HEK293 (cell line): ENCODE measurements at regions not wholly inside any gene's neighbourhood (a gene's known extent, or its start where the extent isn't known, plus 50 kb on each side); places are given as distances from the start of the nearest gene placed in this dataset.
A peak's percentile ranks its signal among the peaks of the same experiment; 100 is the strongest.

Experiments
- CTCF ChIA-PET: fragments of 350-600 bp; formaldehyde crosslinking; extraction: SDS; loops from one replicate; lab custom pipeline; 2021; ENCODE audit warnings: antibody characterized with exemption; lab: Yijun Ruan, JAX
- POLR2A ChIA-PET: fragments of 300-600 bp; formaldehyde crosslinking; extraction: SDS; loops from one replicate; lab custom pipeline; 2020; ENCODE audit warnings: antibody characterized with exemption, inconsistent platforms; lab: Yijun Ruan, JAX
- H3K27ac ChIP-seq: fragments of 200-500 bp; sonication (Bioruptor generic); 2 replicates; pipeline ENCODE4 v1.5.1; 2014; ENCODE audit warnings: low read depth, low read length, control low read depth, inconsistent platforms; ENCODE audit errors: extremely low read depth
- H3K36me3 ChIP-seq, 2 experiments: fragments of 200-500 bp in 1 of 2; sonication (Bioruptor generic) in 1 of 2; 1 replicate in 1 of 2; 2 replicates in 1 of 2; pipeline ENCODE4 v1.5.1; 2014 to 2017; ENCODE audit warnings: inconsistent platforms in 2 of 2, low read length in 2 of 2; ENCODE audit not compliant: control insufficient read depth in 2 of 2, insufficient read depth in 1 of 2
- H3K4me1 ChIP-seq: fragments of 200-500 bp; sonication (Bioruptor generic); 2 replicates; pipeline ENCODE4 v1.5.1; 2014; ENCODE audit warnings: mild to moderate bottlenecking, low read length, inconsistent platforms; ENCODE audit not compliant: control insufficient read depth, insufficient read depth
- H3K4me3 ChIP-seq: 2 replicates; pipeline ENCODE4 v1.5.1; 2011; ENCODE audit warnings: low read depth, mild to moderate bottlenecking, control low read depth, low read length, moderate library complexity
- H3K9me3 ChIP-seq: fragments of 200-500 bp; sonication (Bioruptor generic); 2 replicates; pipeline ENCODE4 v1.5.1; 2014; ENCODE audit warnings: low read depth, low read length, inconsistent platforms; ENCODE audit not compliant: control insufficient read depth, insufficient read depth
- BCL11B ChIP-seq: fragments of 450-650 bp; formaldehyde crosslinking; IDR thresholded peaks from 2 replicates; pipeline ENCODE4 v1.5.1; 2016; ENCODE audit warnings: low read depth, missing biosample characterization, missing genetic modification characterization
- EGR2 ChIP-seq: fragments of 450-650 bp; formaldehyde crosslinking; IDR thresholded peaks from 2 replicates; pipeline ENCODE4 v1.5.1; 2016; ENCODE audit warnings: low read depth, missing biosample characterization, missing genetic modification characterization
- GLI2 ChIP-seq: fragments of 450-650 bp; formaldehyde crosslinking; IDR thresholded peaks from 2 replicates; pipeline ENCODE4; 2017; ENCODE audit warnings: missing biosample characterization, missing genetic modification characterization, low read depth, borderline replicate concordance
- GLIS1 ChIP-seq: fragments of 450-650 bp; formaldehyde crosslinking; IDR thresholded peaks from 2 replicates; pipeline ENCODE4 v1.5.1; 2016; ENCODE audit warnings: missing biosample characterization, missing genetic modification characterization
- HOXC10 ChIP-seq: sonication (generic); formaldehyde crosslinking; IDR thresholded peaks from 2 replicates; pipeline ENCODE4 v1.8.1; 2023; ENCODE audit warnings: mild to moderate bottlenecking, missing genetic modification reagents
- OSR2 ChIP-seq: fragments of 450-650 bp; formaldehyde crosslinking; IDR thresholded peaks from 2 replicates; pipeline ENCODE4 v1.5.1; 2016; ENCODE audit warnings: missing biosample characterization, missing genetic modification characterization
- OVOL3 ChIP-seq: fragments of 450-650 bp; formaldehyde crosslinking; IDR thresholded peaks from 2 replicates; pipeline ENCODE4 v1.5.1; 2016; ENCODE audit warnings: missing biosample characterization, missing genetic modification characterization
- ZBTB1 ChIP-seq: fragments of 450-650 bp; formaldehyde crosslinking; IDR thresholded peaks from 2 replicates; pipeline ENCODE4 v1.5.1; 2016; ENCODE audit warnings: missing biosample characterization, missing genetic modification characterization
- ZBTB10 ChIP-seq: fragments of 450-650 bp; formaldehyde crosslinking; IDR thresholded peaks from 2 replicates; pipeline ENCODE4 v1.5.1; 2016; ENCODE audit warnings: missing biosample characterization, missing genetic modification characterization
- ZBTB17 ChIP-seq: fragments of 450-650 bp; formaldehyde crosslinking; IDR thresholded peaks from 2 replicates; pipeline ENCODE4 v1.5.1; 2016; ENCODE audit warnings: missing biosample characterization, missing genetic modification characterization
- ZBTB21 ChIP-seq: fragments of 450-650 bp; formaldehyde crosslinking; IDR thresholded peaks from 2 replicates; pipeline ENCODE4 v1.5.1; 2017; ENCODE audit warnings: missing biosample characterization, missing genetic modification characterization
- ZFHX2 ChIP-seq: fragments of 450-650 bp; formaldehyde crosslinking; conservative IDR thresholded peaks from 2 replicates; pipeline ENCODE4 v1.5.1; 2016; ENCODE audit warnings: missing biosample characterization, missing genetic modification characterization
- ZFP41 ChIP-seq: fragments of 450-650 bp; formaldehyde crosslinking; IDR thresholded peaks from 2 replicates; pipeline ENCODE4 v1.5.1; 2016; ENCODE audit warnings: missing biosample characterization, missing genetic modification characterization, borderline replicate concordance
- ZNF114 ChIP-seq: fragments of 450-650 bp; formaldehyde crosslinking; IDR thresholded peaks from 2 replicates; pipeline ENCODE4 v1.5.0; 2017; ENCODE audit warnings: missing biosample characterization, missing genetic modification characterization
- ZNF132 ChIP-seq: fragments of 450-650 bp; formaldehyde crosslinking; IDR thresholded peaks from 2 replicates; pipeline ENCODE4 v1.5.1; 2017; ENCODE audit warnings: missing biosample characterization, missing genetic modification characterization, borderline replicate concordance
- ZNF140 ChIP-seq: fragments of 450-650 bp; formaldehyde crosslinking; IDR thresholded peaks from 2 replicates; pipeline ENCODE4 v1.5.1; 2016; ENCODE audit warnings: missing biosample characterization, missing genetic modification characterization
- ZNF146 ChIP-seq: fragments of 450-650 bp; formaldehyde crosslinking; IDR thresholded peaks from 2 replicates; pipeline ENCODE4 v1.5.1; 2016; ENCODE audit warnings: missing biosample characterization, missing genetic modification characterization
- ZNF155 ChIP-seq: fragments of 450-650 bp; formaldehyde crosslinking; IDR thresholded peaks from 2 replicates; pipeline ENCODE4 v1.5.1; 2016; ENCODE audit warnings: missing biosample characterization, missing genetic modification characterization
- ZNF175 ChIP-seq: fragments of 450-650 bp; formaldehyde crosslinking; IDR thresholded peaks from 2 replicates; pipeline ENCODE4 v1.5.1; 2016; ENCODE audit warnings: missing biosample characterization, missing genetic modification characterization
- ZNF23 ChIP-seq: fragments of 450-650 bp; formaldehyde crosslinking; IDR thresholded peaks from 2 replicates; pipeline ENCODE4 v1.5.1; 2016; ENCODE audit warnings: missing biosample characterization, missing genetic modification characterization, borderline replicate concordance
- ZNF302 ChIP-seq: fragments of 450-650 bp; formaldehyde crosslinking; IDR thresholded peaks from 2 replicates; pipeline ENCODE4 v1.5.1; 2016; ENCODE audit warnings: missing biosample characterization, missing genetic modification characterization, low read depth
- ZNF510 ChIP-seq: fragments of 450-650 bp; formaldehyde crosslinking; IDR thresholded peaks from 2 replicates; pipeline ENCODE4 v1.5.1; 2018; ENCODE audit warnings: mild to moderate bottlenecking, missing genetic modification characterization, missing biosample characterization; ENCODE audit not compliant: insufficient replicate concordance
- ZNF549 ChIP-seq: fragments of 450-650 bp; IDR thresholded peaks from 2 replicates; pipeline ENCODE4 v1.5.1; 2018; ENCODE audit warnings: missing biosample characterization, missing genetic modification characterization, mild to moderate bottlenecking, inconsistent platforms, moderate library complexity
- ZNF629 ChIP-seq: fragments of 450-650 bp; formaldehyde crosslinking; IDR thresholded peaks from 2 replicates; pipeline ENCODE4 v1.5.1; 2017; ENCODE audit warnings: missing biosample characterization, missing genetic modification characterization
- ZNF664 ChIP-seq: fragments of 450-650 bp; formaldehyde crosslinking; IDR thresholded peaks from 2 replicates; pipeline ENCODE4 v1.5.1; 2016; ENCODE audit warnings: missing biosample characterization, missing genetic modification characterization
- ZNF776 ChIP-seq: fragments of 450-650 bp; formaldehyde crosslinking; IDR thresholded peaks from 2 replicates; pipeline ENCODE4 v1.5.0; 2017; ENCODE audit warnings: missing biosample characterization, missing genetic modification characterization, borderline replicate concordance
- ZNF792 ChIP-seq: fragments of 450-650 bp; formaldehyde crosslinking; IDR thresholded peaks from 2 replicates; pipeline ENCODE4 v1.5.1; 2016; ENCODE audit warnings: missing biosample characterization, missing genetic modification characterization
- ZSCAN23 ChIP-seq: fragments of 450-650 bp; formaldehyde crosslinking; IDR thresholded peaks from 2 replicates; pipeline ENCODE4 v1.5.1; 2016; ENCODE audit warnings: missing biosample characterization, missing genetic modification characterization
- ZXDB ChIP-seq: fragments of 450-650 bp; formaldehyde crosslinking; IDR thresholded peaks from 2 replicates; pipeline ENCODE4 v1.5.1; 2016; ENCODE audit warnings: missing biosample characterization, missing genetic modification characterization
- TF ChIP-seq, protein P1 (sequence below): fragments of 450-650 bp; formaldehyde crosslinking; optimal IDR thresholded peaks from 2 replicates; pipeline ENCODE3; 2016; ENCODE audit warnings: missing biosample characterization, mild to moderate bottlenecking, missing genetic modification characterization

GRCh38 chr17:79145548-79145947 is 70.9 kb downstream of the ENGASE start:
- TF ChIP-seq BCL11B (no peak), OSR2 (tag by site-specific recombination) (no peak), ZXDB (tag by site-specific recombination) (no peak), ZBTB17 (tag by site-specific recombination) (no peak), ZSCAN23 (no peak), ZFP41 (tag by site-specific recombination) (no peak), ZNF140 (tag by site-specific recombination) (no peak), ZNF23 (tag by site-specific recombination) (no peak), ZNF664 (no peak), ZBTB21 (no peak), ZNF114 (no peak), ZNF155 (no peak), ZNF175 (tag by site-specific recombination) (no peak)
- Histone ChIP-seq H3K36me3 (no peaks in the 10 kb centered on the region), H3K4me1 (0 out of 2 replicates have a peak, but pooled peaks cover 2% of the 10 kb centered on the region), H3K27ac (no peak overlapping the region), H3K9me3 (no peaks in the 10 kb centered on the region), H3K4me3 (no peak overlapping the region)
- ChIA-PET CTCF (no interaction called here), POLR2A (no interaction called here)

DNA sequence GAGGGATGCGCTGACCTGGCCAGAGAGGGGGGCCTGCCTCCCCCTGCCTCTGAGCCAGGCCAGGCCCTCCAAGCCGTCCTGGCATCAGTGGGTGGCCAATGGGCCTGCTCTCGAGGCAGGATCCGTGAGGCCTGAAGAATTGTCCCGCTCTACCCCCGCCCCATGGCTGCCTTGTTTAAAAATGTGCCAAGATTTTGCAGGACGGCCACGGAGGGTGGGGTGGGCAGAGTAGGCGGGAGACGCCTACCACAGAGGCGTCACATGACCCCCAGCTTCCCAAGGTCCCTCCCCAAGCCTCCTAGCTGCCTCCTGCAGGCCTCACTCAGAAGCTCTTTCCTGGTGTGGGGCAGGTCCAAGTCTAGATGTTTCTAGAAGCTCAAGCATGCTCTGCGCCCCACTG is 69.5 kb downstream of the ENGASE start:
- ChIA-PET CTCF (no interaction called here), POLR2A (no interaction called here)
- Histone ChIP-seq H3K4me3 (no peak overlapping the region), H3K27ac (no peak overlapping the region), H3K9me3 (no peaks in the 10 kb centered on the region), H3K4me1 (0 out of 2 replicates have a peak, but pooled peaks cover 2% of the 10 kb centered on the region), H3K36me3 (no peaks in the 10 kb centered on the region)
- no peak for TF ChIP-seq ZNF175 (tag by site-specific recombination)
- no peak for TF ChIP-seq ZNF629 (tag by site-specific recombination)
- no peak for TF ChIP-seq ZNF776 (tag by site-specific recombination)
- no peak for TF ChIP-seq OVOL3 (tag by site-specific recombination)
- TF ChIP-seq EGR2 (tag by site-specific recombination), result peak; percentile 54; the same call in 1 of the 2 replicates
- no peak for TF ChIP-seq ZNF146 (tag by site-specific recombination)
- TF ChIP-seq ZFHX2 (tag by site-specific recombination), result peak; percentile 61
- TF ChIP-seq GLIS1, result no peak

DNA sequence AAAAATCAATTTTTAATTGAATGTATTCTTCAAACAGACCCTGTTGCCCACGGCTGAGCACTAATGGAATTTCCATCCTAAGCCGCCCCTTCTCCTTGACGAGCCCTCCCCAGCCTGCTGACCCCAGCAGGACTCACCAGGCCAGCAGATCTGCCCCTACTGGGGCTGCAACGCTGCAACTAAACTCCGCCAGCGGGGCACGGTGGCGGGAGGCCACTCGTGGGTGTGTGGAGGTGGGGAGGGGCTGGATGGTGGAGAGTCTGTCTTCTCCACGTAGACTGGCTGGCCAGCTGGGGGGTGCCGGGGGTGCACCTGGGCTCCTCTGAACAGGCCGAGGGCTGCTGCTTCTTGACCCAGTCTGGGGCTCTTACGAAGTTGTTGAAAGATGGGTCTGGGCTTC is 67.8 kb downstream of the ENGASE start:
- Histone ChIP-seq H3K9me3 (no peaks in the 10 kb centered on the region), H3K4me1 (0 out of 2 replicates have a peak, but pooled peaks cover 2% of the 10 kb centered on the region), H3K36me3 (no peaks in the 10 kb centered on the region), H3K4me3 (no peak overlapping the region), H3K27ac (no peak overlapping the region)
- ChIA-PET POLR2A (no interaction called here), CTCF (interaction anchor here (0.7 to 2.3 kb wide), 2 partner anchors 20 to 251 kb away, joined by 3 to 7 read pairs; no protein-coding TSS in a partner anchor)
- no peak for TF ChIP-seq HOXC10 (CRISPR knock-in tag)
- no peak for TF ChIP-seq GLI2 (tag by site-specific recombination)
- TF ChIP-seq ZBTB10, result no peak
- TF ChIP-seq ZBTB1 (tag by site-specific recombination), result no peak
- TF ChIP-seq, protein P1, sequence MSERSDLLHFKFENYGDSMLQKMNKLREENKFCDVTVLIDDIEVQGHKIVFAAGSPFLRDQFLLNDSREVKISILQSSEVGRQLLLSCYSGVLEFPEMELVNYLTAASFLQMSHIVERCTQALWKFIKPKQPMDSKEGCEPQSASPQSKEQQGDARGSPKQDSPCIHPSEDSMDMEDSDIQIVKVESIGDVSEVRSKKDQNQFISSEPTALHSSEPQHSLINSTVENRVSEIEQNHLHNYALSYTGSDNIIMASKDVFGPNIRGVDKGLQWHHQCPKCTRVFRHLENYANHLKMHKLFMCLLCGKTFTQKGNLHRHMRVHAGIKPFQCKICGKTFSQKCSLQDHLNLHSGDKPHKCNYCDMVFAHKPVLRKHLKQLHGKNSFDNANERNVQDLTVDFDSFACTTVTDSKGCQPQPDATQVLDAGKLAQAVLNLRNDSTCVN, result no peak
- TF ChIP-seq ZNF792 (tag by site-specific recombination), result no peak
- peak; percentile 48; the same call in 1 of the 2 replicates for TF ChIP-seq ZFHX2 (tag by site-specific recombination)
- no peak for TF ChIP-seq ZNF302 (tag by site-specific recombination)
- TF ChIP-seq ZNF549 (tag by site-specific recombination), result no peak
- no peak for TF ChIP-seq ZNF132 (tag by site-specific recombination)
- no peak for TF ChIP-seq ZNF510 (tag by site-specific recombination)
